ENCODE measurements at regions not wholly inside any gene's neighbourhood (a gene's known extent, or its start where the extent isn't known, plus 50 kb on each side); places are given as distances from the start of the nearest gene placed in this dataset.

GRCh38 chr7:142348100-142348499, 90.2 kb upstream of the PRSS58 start:
- no peaks in the 10 kb centered on the region for H3K9me3 ChIP-seq (replicated peaks)
- no peak for TF ChIP-seq CTCF (IDR thresholded peaks at IDR 0.05; ENCODE audit: borderline replicate concordance)
- no peak overlapping the region for H3K27ac ChIP-seq (replicated peaks)
- no peak overlapping the region for H3K4me3 ChIP-seq
- H3K4me1 ChIP-seq: no peaks in the 10 kb centered on the region
- intact Hi-C loops (cut with micrococcal nuclease): no loop called here
- peaks cover 35% of the 10 kb centered on the region for H3K27me3 ChIP-seq (ENCODE audit: low read depth)
- no peak for DNase-seq
- H3K36me3 ChIP-seq: no peaks in the 10 kb centered on the region

- DNase-seq: no peak
- no peak for TF ChIP-seq CTCF (IDR thresholded peaks at IDR 0.05; ENCODE audit: borderline replicate concordance)
- intact Hi-C loops (cut with micrococcal nuclease): no loop called here
Observed at GRCh38 chr7:142347091-142347490, 89.2 kb upstream of the PRSS58 start.

GRCh38 chr7:142345811-142346210, 88.0 kb upstream of the PRSS58 start:
- H3K4me1 ChIP-seq: no peaks in the 10 kb centered on the region
- no peak overlapping the region for H3K27ac ChIP-seq (replicated peaks)
- no peak overlapping the region for H3K4me3 ChIP-seq
- no peak for TF ChIP-seq CTCF (IDR thresholded peaks at IDR 0.05; ENCODE audit: borderline replicate concordance)
- H3K36me3 ChIP-seq: no peaks in the 10 kb centered on the region
- H3K9me3 ChIP-seq (replicated peaks): no peaks in the 10 kb centered on the region
- intact Hi-C loops (cut with micrococcal nuclease): loop anchor here (2.0 kb wide), 1 partner anchor 37 kb away; no protein-coding TSS in a partner anchor
- no peak for DNase-seq
- peaks cover 35% of the 10 kb centered on the region for H3K27me3 ChIP-seq (ENCODE audit: low read depth)

More at GRCh38 chr7:142347091-142347490, 89.2 kb upstream of the PRSS58 start:
- Histone ChIP-seq H3K36me3 (no peaks in the 10 kb centered on the region), H3K4me3 (no peak overlapping the region), H3K27me3 (ENCODE audit: low read depth) (peaks cover 35% of the 10 kb centered on the region), H3K4me1 (no peaks in the 10 kb centered on the region), H3K27ac (replicated peaks) (no peak overlapping the region), H3K9me3 (replicated peaks) (no peaks in the 10 kb centered on the region)

GRCh38 chr7:142338633-142339501, 81.0 kb upstream of the PRSS58 start:
- H3K9me3 ChIP-seq (replicated peaks): no peaks in the 10 kb centered on the region
- H3K27me3 ChIP-seq (ENCODE audit: low read depth): peaks cover 7% of the 10 kb centered on the region
- H3K27ac ChIP-seq (replicated peaks): no peak overlapping the region
- no peak overlapping the region for H3K4me3 ChIP-seq
- no peaks in the 10 kb centered on the region for H3K4me1 ChIP-seq
- no peaks in the 10 kb centered on the region for H3K36me3 ChIP-seq
- intact Hi-C loops (cut with micrococcal nuclease): no loop called here
- no peak for TF ChIP-seq CTCF (IDR thresholded peaks at IDR 0.05; ENCODE audit: borderline replicate concordance)
- DNase-seq: no peak

GRCh38 chr7:142337054-142338001, 79.5 kb upstream of the PRSS58 start:
- Histone ChIP-seq H3K9me3 (replicated peaks) (no peaks in the 10 kb centered on the region), H3K27me3 (ENCODE audit: low read depth) (peaks cover 19% of the 10 kb centered on the region), H3K36me3 (no peaks in the 10 kb centered on the region), H3K4me3 (no peak overlapping the region), H3K4me1 (no peaks in the 10 kb centered on the region), H3K27ac (replicated peaks) (no peak overlapping the region)
- no peak for TF ChIP-seq CTCF (IDR thresholded peaks at IDR 0.05; ENCODE audit: borderline replicate concordance)
- DNase-seq: no peak
- intact Hi-C loops (cut with micrococcal nuclease): no loop called here

Measured in left ventricle myocardium inferior (tissue), 1 donor.